Small intestine (tissue), 7 donors: ENCODE measurements at regions not wholly inside any gene's neighbourhood (a gene's known extent, or its start where the extent isn't known, plus 50 kb on each side); places are given as distances from the start of the nearest gene placed in this dataset.

Experiments
- DNase-seq, 2 donors: peaks; one replicate each; pipeline versions ENCODE4 v3.0.0 to v3.0.0-alpha.2; 2013
- FAIRE-seq: peaks from 2 replicates; lab custom pipeline; 2012; peaks lifted over from hg19 to GRCh38; lab: Jason Lieb, UNC
- H3K27ac ChIP-seq, 3 donors: one replicate each; pipeline ENCODE4 v1.5.1; 2013; ENCODE audit warnings: low read length in 2 of 3, mild to moderate bottlenecking in 2 of 3, control low read depth in 1 of 3, inconsistent platforms in 1 of 3, low read depth in 1 of 3, moderate library complexity in 1 of 3
- H3K27me3 ChIP-seq, 3 donors: one replicate each; pipeline ENCODE4 v1.6.1; 2013; ENCODE audit warnings: low read length in 3 of 3, inconsistent platforms in 1 of 3; ENCODE audit not compliant: control insufficient read depth in 3 of 3, insufficient read depth in 3 of 3
- H3K36me3 ChIP-seq, 3 donors: one replicate each; pipeline ENCODE4 v1.6.1; 2013; ENCODE audit warnings: low read length in 3 of 3, inconsistent platforms in 1 of 3, low read depth in 1 of 3, mild to moderate bottlenecking in 1 of 3, moderate library complexity in 1 of 3; ENCODE audit not compliant: control insufficient read depth in 3 of 3, insufficient read depth in 2 of 3
- H3K4me1 ChIP-seq, 3 donors: one replicate each; pipeline ENCODE4 v1.6.1; 2013; ENCODE audit warnings: low read length in 2 of 3, inconsistent platforms in 1 of 3, low read depth in 1 of 3, mild to moderate bottlenecking in 1 of 3, moderate library complexity in 1 of 3; ENCODE audit not compliant: control insufficient read depth in 3 of 3, insufficient read depth in 2 of 3
- H3K4me3 ChIP-seq, 3 donors: one replicate each; pipeline ENCODE4 v1.5.1; 2013; ENCODE audit warnings: low read length in 3 of 3, control low read depth in 1 of 3, inconsistent platforms in 1 of 3, low read depth in 1 of 3, mild to moderate bottlenecking in 1 of 3, moderate library complexity in 1 of 3
- H3K9me3 ChIP-seq, 2 donors: one replicate each; pipeline ENCODE4 v1.6.1; 2013; ENCODE audit warnings: low read depth in 1 of 2, low read length in 1 of 2; ENCODE audit not compliant: control insufficient read depth in 2 of 2, insufficient read depth in 1 of 2
- WGBS, 3 donors: extraction: QIAGEN DNeasy Blood & Tissue Kit; methylation state at CpG; one replicate each; pipeline ENCODE4 v1.1.7; 2013; 5-methylcytosine and 5-hydroxymethylcytosine counted together
- donor health status: healthy with polysubstance abuse.
- donor health status: control.
- donor health status: control.
- donor health status: Bipolar disorder and iron deficiency.
- donor health status: healthy.

DNA sequence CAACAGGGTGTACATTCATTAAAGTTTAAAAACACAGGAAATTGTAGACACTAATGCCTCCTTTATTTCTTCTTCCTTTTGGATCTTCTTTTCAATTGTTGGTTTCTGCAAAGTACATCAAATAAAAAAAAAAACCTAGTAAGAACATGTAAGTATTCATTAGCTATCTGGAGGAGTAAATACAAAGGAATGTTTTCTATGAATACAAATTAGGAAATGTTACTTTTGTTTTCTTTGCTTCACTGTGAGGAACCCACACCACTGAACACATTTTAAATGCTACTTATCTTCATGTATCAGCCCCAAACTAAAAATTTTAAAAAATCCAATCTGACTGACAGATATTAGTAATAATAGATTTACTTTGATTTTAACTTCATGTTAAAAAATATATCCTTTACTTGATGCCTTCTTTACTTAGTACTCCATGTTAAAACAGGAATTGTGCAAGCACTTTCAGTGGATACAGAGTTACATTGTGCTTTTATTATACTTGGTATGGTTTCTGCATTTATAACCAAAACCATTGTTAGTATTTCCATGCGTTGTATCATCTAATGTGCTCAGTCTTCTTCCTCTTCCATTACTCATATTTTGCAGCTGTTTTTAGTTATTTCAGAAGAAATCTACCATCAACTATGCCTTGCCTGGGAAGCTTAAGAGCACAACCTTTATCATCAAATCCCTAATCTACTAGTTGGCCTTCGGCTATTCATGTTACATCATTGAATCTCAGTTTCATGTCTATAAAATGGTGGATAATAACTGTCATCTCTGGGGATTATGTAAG is 236.9 kb upstream of the DPYD start:
- WGBS, 3 donors, result 81 to 91% (median 87%) methylated on average over 2 of the region's 2 CpGs
- H3K36me3 ChIP-seq, result no peaks in the 10 kb centered on the region
- DNase-seq, result no peak
- no peak overlapping the region for H3K27ac ChIP-seq
- H3K4me3 ChIP-seq, result no peak overlapping the region
- no peak for FAIRE-seq
- H3K4me1 ChIP-seq, result no peaks in the 10 kb centered on the region
- H3K9me3 ChIP-seq, result no peaks in the 10 kb centered on the region
- peaks cover 0 to 2% (median 0%) of the 10 kb centered on the region in 3 donors for H3K27me3 ChIP-seq

DNA sequence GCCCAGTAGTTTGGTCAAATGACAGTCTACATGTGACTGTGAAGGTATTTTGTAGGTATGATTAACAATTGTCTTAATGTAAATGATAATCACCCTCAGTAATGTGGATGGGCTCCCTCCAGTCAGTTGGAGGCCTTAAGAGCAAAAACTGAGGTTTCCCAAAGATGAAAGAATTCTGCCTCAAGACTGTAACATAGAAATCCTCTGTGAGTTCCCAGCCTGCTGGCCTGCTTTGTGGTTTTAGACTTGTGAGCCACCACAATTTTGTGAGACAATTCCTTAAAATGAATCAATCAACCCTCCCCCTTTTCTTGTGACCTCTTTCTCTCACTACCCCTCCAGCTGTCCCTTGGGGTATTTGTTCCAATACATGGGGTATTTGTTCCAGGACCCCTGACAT is 226.4 kb upstream of the DPYD start:
- no peaks in the 10 kb centered on the region for H3K4me1 ChIP-seq
- no peak overlapping the region for H3K4me3 ChIP-seq
- FAIRE-seq, result no peak
- DNase-seq, result no peak
- H3K36me3 ChIP-seq, result no peaks in the 10 kb centered on the region
- H3K27me3 ChIP-seq, result no peaks in the 10 kb centered on the region
- no peak overlapping the region for H3K27ac ChIP-seq
- no peaks in the 10 kb centered on the region for H3K9me3 ChIP-seq

DNA sequence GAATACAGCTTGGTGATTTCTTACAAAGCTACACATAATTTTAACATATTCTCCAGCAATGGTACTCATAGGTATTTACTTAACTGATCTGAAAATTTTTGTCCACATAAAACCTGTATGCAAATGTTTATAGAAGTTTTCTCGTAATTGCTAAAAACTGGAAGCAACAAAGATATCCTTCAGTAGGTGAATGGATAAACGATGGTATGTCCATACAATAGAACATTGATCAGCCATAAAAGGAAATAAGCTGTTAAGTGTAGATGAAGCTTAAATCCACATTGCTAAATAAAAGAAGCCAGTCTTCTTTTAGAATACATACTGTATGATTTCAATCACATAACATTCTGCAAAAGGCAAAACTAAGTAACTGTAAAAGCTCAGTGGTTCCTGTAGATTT is 224.8 kb upstream of the DPYD start:
- Histone ChIP-seq H3K4me3 (no peak overlapping the region), H3K9me3 (no peaks in the 10 kb centered on the region), H3K27me3 (no peaks in the 10 kb centered on the region), H3K4me1 (no peaks in the 10 kb centered on the region), H3K36me3 (no peaks in the 10 kb centered on the region), H3K27ac (no peak overlapping the region)
- 63 to 91% (median 78%) methylated on average over 2 of the region's 2 CpGs for WGBS, 3 donors
- DNase-seq, result no peak
- FAIRE-seq, result no peak

DNA sequence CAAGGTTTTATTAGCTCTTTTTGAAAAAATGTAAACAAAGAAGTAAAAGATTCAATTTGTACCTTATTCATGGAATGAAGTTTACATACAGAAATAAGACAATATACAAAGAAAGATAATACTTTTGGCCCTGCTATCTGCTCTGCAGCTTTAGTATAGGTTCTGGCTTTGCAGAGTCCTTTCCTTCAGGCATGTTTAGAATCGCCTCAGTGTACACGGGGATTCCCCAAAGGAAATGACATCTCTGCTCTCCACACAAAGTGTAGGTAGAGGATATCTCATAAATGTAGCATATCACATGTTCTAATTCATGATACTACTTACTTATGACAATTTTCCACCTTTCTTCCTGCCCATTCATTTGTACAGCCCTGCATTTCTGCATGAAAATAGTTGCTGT is 222.6 kb upstream of the DPYD start:
- no peaks in the 10 kb centered on the region for H3K4me1 ChIP-seq
- FAIRE-seq (no peak), DNase-seq (no peak)
- H3K27ac ChIP-seq, result no peak overlapping the region
- H3K4me3 ChIP-seq, result no peak overlapping the region
- WGBS, 3 donors, result 61 to 76% (median 68%) methylated on average over 2 of the region's 2 CpGs
- no peaks in the 10 kb centered on the region for H3K36me3 ChIP-seq
- H3K9me3 ChIP-seq, result no peaks in the 10 kb centered on the region
- H3K27me3 ChIP-seq, result no peaks in the 10 kb centered on the region

DNA sequence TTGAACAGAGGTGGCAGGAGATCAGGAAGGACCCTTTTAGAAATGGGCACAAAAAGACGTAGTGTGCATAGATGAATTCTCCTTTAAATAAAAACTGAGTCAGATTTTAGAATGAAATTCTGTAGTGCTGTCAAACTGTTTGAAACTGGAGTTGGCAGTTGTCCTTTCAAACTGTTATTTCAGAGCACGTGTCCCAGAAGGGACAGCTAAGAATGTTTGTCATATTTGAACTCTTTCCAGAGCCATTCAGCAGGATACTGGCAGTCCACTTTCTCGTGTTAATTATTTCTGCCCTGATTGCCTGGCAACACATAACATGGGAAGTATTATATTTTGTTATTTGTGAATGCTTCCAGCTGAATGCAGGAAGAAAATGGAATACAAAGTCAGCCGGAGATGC is 212.3 kb upstream of the DPYD start:
- H3K4me3 ChIP-seq, result no peak overlapping the region
- no peaks in the 10 kb centered on the region for H3K4me1 ChIP-seq
- 54 to 64% (median 61%) methylated on average over 4 of the region's 4 CpGs for WGBS, 3 donors
- no peak for DNase-seq
- no peaks in the 10 kb centered on the region for H3K27me3 ChIP-seq
- no peaks in the 10 kb centered on the region for H3K36me3 ChIP-seq
- no peak overlapping the region for H3K27ac ChIP-seq
- no peak for FAIRE-seq
- no peaks in the 10 kb centered on the region for H3K9me3 ChIP-seq

DNA sequence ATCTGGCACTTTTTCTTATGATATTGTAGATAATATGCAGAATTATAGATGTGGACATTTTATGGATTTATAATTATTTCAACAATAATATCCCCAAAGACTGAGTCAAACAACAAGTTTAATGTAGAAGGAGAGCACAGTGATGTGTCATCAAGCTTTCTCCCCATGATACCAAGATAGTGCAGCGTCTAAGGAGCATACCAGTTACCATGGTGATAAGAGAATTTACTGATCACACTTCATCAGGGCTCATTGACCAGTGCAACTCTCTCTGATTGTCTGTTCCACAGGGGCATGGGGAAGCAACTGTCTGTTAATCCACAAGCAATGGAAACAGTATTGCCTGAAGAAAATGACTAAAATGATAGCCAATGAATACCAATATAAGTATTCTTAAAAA is 209.6 kb upstream of the DPYD start:
- Histone ChIP-seq H3K4me1 (no peaks in the 10 kb centered on the region), H3K4me3 (no peak overlapping the region), H3K27me3 (no peaks in the 10 kb centered on the region), H3K36me3 (no peaks in the 10 kb centered on the region), H3K27ac (no peak overlapping the region), H3K9me3 (no peaks in the 10 kb centered on the region)
- no peak for FAIRE-seq
- WGBS, 3 donors, result 29 to 50% (median 30%) methylated on average over 1 of the region's 1 CpG
- DNase-seq, result no peak

DNA sequence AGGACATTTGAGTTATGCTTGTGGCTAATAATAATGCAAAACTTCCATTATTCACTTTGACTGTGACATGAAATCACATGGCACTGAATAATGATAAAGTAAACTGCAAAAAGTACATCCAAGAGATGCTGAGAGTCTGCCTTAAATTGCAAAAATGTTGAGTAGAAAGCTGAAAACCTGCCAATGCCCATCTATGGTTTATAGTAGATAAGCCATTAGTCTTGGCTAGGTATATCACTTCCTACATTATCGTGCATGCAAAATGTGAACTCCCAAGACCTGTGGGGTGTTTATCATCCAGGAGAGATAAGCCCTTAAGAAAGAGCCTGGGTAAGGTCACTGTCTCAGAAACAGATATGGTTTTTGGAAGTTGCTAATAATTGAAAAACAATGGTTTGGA is 208.7 kb upstream of the DPYD start:
- Histone ChIP-seq H3K4me1 (no peaks in the 10 kb centered on the region), H3K4me3 (no peak overlapping the region), H3K36me3 (no peaks in the 10 kb centered on the region), H3K27ac (no peak overlapping the region), H3K27me3 (no peaks in the 10 kb centered on the region), H3K9me3 (no peaks in the 10 kb centered on the region)
- WGBS, 3 donors, result 15 to 57% (median 33%) methylated on average over 1 of the region's 1 CpG
- DNase-seq, result no peak
- FAIRE-seq, result no peak

DNA sequence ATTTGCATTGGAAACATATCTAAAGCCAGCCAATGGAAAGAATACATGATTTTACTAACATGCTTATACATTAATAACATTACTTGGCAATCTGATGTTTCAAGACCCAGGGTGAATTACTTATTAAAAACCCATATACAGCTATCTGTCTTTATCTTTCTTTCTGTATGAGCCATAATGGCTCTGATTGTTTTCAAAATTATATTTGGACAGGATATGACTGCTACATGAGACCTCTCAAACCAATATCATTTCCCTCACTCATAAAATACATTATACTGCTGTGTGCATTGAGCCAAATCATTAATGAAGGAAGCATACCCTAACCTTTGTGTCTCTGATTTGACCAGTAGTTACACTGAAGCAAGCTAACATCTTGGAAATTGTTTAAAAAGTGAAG is 205.9 kb upstream of the DPYD start:
- no peaks in the 10 kb centered on the region for H3K9me3 ChIP-seq
- H3K27me3 ChIP-seq, result no peaks in the 10 kb centered on the region
- no peaks in the 10 kb centered on the region for H3K36me3 ChIP-seq
- no peak for DNase-seq
- no peak overlapping the region for H3K4me3 ChIP-seq
- no peak for FAIRE-seq
- H3K27ac ChIP-seq, result no peak overlapping the region
- no peaks in the 10 kb centered on the region for H3K4me1 ChIP-seq

DNA sequence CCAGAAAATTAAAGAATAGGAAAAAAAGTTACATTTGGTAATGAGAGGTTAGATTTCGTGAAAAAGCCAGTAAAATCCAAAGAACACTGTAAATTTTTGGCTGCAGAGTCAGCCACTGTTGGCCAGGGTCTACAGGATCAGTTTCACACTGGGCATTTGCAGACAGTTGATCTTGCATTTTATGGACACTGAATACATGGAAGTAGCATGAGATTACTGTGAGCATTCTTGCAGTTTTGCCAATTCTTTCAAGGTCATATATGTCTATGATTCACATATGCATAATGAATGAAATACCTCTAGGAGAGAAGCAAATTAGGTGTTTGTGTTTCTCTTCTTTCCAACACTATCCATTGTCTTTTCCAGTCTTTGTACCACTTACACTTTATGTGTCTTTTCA is 200.8 kb upstream of the DPYD start:
- WGBS, 3 donors, result 0 to 10% (median 3%) methylated on average over 1 of the region's 1 CpG
- DNase-seq (no peak), FAIRE-seq (no peak)
- no peak overlapping the region for H3K4me3 ChIP-seq
- no peaks in the 10 kb centered on the region for H3K9me3 ChIP-seq
- no peak overlapping the region for H3K27ac ChIP-seq
- no peaks in the 10 kb centered on the region for H3K27me3 ChIP-seq
- H3K4me1 ChIP-seq, result no peaks in the 10 kb centered on the region
- no peaks in the 10 kb centered on the region for H3K36me3 ChIP-seq
